Activated CD4-positive, alpha-beta T cell treated with anti-CD3 and anti-CD28 coated beads, Interleukin-10, Interleukin-2, amounts not matched to agents 100 ng/mL and 50 ng/mL, durations not matched to agents 16 hours and 8 hours (primary cell): ENCODE measurements at regions not wholly inside any gene's neighbourhood (a gene's known extent, or its start where the extent isn't known, plus 50 kb on each side); places are given as distances from the start of the nearest gene placed in this dataset.

Source experiments
- DNase-seq: peaks from one replicate; pipeline ENCODE4 v3.0.0-alpha.2; 2020

- no peak for DNase-seq
These were observed 1059.5 kb upstream of the ADGRL4 start for GRCh38 chr1:80066060-80066459.

- no peak for DNase-seq
These were observed 1058.0 kb upstream of the ADGRL4 start for GRCh38 chr1:80064524-80064923.

- no peak for DNase-seq
These were observed 1053.4 kb upstream of the ADGRL4 start for GRCh38 chr1:80059940-80060339.

GRCh38 chr1:80056179-80056578, 1049.6 kb upstream of the ADGRL4 start:
- DNase-seq = no peak

GRCh38 chr1:80054129-80054528, 1047.6 kb upstream of the ADGRL4 start:
- no peak for DNase-seq

GRCh38 chr1:80053613-80054012, 1047.1 kb upstream of the ADGRL4 start:
- no peak for DNase-seq

- no peak for DNase-seq
These were observed 1044.0 kb upstream of the ADGRL4 start for GRCh38 chr1:80050523-80050922.

GRCh38 chr1:80050085-80050484, 1043.6 kb upstream of the ADGRL4 start:
- DNase-seq = no peak

- DNase-seq = no peak
These were observed 1042.2 kb upstream of the ADGRL4 start for GRCh38 chr1:80048716-80049115.

GRCh38 chr1:80047791-80048190, 1041.3 kb upstream of the ADGRL4 start:
- DNase-seq = no peak

- no peak for DNase-seq
These were observed 1038.1 kb upstream of the ADGRL4 start for GRCh38 chr1:80044662-80045061.

GRCh38 chr1:80036690-80037432, 1030.3 kb upstream of the ADGRL4 start:
- no peak for DNase-seq

- DNase-seq = no peak
These were observed 1016.8 kb upstream of the ADGRL4 start for GRCh38 chr1:80023358-80023757.

GRCh38 chr1:80021891-80022290, 1015.4 kb upstream of the ADGRL4 start:
- no peak for DNase-seq

- DNase-seq = no peak
These were observed 1011.8 kb upstream of the ADGRL4 start for GRCh38 chr1:80018348-80018747.

- DNase-seq = no peak
These were observed 1002.4 kb upstream of the ADGRL4 start for GRCh38 chr1:80008934-80009333.

GRCh38 chr1:80003250-80003649, 996.7 kb upstream of the ADGRL4 start:
- DNase-seq = no peak

GRCh38 chr1:79988401-79988800, 981.9 kb upstream of the ADGRL4 start:
- no peak for DNase-seq

- DNase-seq = no peak
These were observed 975.7 kb upstream of the ADGRL4 start for GRCh38 chr1:79982211-79982610.

- DNase-seq = no peak
These were observed 975.0 kb upstream of the ADGRL4 start for GRCh38 chr1:79981481-79981880.

GRCh38 chr1:79979346-79979745, 972.8 kb upstream of the ADGRL4 start:
- DNase-seq = no peak

GRCh38 chr1:79976287-79976686, 969.8 kb upstream of the ADGRL4 start:
- DNase-seq = no peak

- DNase-seq = no peak
These were observed 968.1 kb upstream of the ADGRL4 start for GRCh38 chr1:79974659-79975058.

- DNase-seq = no peak
These were observed 963.4 kb upstream of the ADGRL4 start for GRCh38 chr1:79969886-79970285.

- DNase-seq = no peak
These were observed 959.9 kb upstream of the ADGRL4 start for GRCh38 chr1:79966438-79966837.
